GM19328 (cell line): ENCODE measurements at regions not wholly inside any gene's neighbourhood (a gene's known extent, or its start where the extent isn't known, plus 50 kb on each side); places are given as distances from the start of the nearest gene placed in this dataset.
"Not testable (repeated sequence)": the region's sequence is repeated elsewhere in the genome, so short reads cannot be mapped to it uniquely, and the experiment has no call there.

Experiments used
- ATAC-seq: cut with Tn5 transposase; IDR thresholded peaks from one replicate; pipeline ENCODE4 v1.9.1; 2021; ENCODE audit warnings: mild to moderate bottlenecking, moderate library complexity; ENCODE audit not compliant: unreplicated experiment

DNA sequence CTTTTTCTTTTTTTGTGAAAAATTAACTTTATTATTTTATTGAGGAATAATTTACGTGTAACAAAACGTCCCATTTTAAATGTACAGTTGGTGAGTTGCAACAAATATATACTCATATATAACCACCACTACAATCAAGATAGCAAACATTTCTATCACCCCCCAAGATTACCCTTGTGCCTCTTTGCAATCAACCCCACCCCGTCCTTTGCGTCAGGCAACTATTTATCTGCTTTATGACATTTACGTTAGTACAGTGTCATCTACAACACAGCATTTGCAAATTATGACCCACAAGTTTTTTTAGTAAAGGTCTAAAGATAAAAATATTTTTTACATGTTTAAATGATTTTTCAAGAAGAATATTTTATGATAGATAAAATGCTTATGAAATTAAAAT lies 485.6 kb upstream of the SOX9 start:
- no peak for ATAC-seq

DNA sequence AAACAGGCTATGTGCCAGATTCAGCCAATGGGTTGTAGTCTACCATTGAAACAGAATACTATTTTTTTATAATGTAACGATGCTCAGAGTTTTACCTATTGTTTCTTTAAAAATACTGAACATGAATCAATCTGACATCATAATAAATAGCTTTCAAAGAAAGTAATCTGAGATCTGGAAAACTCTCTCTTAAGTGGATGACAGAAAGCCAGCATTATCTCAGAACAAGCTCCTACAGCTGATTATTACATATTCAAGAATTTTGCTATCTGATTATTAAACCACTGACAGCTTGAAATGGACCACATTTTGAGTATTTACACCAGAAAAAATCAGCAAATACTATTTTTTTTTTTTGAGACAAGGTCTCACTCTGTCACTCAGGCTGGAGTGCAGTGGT lies 484.2 kb upstream of the SOX9 start:
- no peak for ATAC-seq

DNA sequence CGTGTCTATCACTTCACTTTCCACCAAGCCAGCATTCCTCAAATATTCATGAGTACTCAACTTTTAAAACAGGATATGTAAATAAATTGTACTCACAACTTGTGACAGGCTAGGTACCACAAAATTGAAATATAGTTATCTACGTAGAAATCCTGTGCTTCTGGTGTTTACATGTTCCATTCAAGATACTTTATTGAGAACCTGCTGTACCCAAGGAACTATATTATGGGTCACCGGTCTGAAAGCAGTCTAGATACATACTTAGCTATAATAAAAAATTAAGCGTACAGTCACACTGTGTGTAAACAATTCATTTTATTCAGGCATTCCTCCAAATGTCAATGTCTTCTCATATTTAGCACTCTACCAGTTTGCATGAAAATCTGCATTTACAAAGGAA lies 482.2 kb upstream of the SOX9 start:
- ATAC-seq = no peak

DNA sequence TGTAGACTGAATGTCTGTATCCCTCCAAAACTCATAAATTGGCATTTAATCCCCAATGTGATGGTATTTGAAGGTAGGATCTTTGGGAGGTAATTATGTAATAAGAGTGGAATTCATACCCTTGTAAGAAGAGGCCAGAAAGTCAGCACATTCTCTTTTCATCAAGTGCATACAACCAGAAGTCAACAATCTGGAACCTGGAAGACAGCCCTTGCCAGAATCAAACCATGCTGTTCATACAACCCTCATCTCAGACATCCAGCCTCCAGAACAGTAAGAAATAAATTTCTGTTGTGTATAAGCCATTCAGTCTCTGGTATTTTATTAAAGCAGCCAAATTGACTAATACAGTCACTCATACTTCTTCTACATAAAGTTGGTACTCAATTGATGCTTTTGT lies 481.0 kb upstream of the SOX9 start:
- ATAC-seq = no peak

DNA sequence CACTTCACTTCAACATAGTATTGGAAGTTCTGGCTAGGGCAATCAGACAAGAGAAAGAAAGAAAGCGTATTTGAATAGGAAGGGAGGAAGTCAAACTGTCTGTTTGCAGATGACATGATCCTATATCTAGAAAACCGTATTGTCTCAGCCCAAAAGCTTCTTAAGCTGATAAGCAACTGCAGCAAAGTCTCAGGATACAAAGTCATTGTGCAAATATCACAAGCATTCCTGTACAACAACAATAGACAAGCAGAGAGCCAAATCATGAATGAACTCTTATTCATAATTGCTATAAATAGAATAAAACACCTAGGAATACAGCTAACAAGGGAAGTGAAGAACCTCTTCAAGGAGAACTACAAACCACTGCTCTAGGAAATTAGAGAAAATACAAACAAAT lies 473.9 kb upstream of the SOX9 start:
- not testable (repeated sequence) for ATAC-seq

DNA sequence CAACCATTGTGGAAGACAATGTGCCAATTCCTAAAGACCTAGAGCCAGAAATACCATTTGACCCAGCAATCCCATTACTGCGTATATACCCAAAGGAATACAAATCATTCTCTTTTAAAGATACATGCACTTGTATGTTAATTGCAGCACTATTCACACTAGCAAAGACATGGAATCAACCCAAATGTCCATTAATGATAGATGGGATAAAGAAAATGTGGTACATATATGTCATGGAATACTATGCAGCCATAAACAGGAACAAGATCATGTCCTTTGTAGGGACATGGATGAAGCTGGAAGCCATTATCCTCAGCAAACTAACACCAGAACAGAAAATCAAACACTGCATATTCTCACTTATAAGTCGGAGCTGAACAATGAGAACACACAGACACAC lies 472.5 kb upstream of the SOX9 start:
- not testable (repeated sequence) for ATAC-seq

DNA sequence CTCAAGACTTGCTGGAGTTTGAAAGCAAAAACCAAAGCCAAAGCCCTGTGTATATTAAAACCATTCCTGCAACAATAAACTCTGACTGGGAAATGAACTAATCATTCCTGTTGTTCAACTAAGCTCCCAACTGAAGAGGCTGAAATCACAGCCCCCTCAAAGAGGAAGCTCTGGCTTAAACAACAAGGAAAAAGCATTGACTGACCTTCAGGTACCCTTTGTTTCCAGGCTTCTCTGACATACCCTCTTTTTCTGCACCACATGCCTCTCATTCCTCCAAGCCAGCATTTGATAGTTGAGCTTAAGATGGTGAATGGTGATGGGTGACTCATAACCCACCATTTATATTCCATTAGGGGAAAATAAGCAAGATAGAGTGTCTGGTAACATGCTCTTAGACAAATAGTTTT lies 470.9 kb upstream of the SOX9 start:
- no peak for ATAC-seq

DNA sequence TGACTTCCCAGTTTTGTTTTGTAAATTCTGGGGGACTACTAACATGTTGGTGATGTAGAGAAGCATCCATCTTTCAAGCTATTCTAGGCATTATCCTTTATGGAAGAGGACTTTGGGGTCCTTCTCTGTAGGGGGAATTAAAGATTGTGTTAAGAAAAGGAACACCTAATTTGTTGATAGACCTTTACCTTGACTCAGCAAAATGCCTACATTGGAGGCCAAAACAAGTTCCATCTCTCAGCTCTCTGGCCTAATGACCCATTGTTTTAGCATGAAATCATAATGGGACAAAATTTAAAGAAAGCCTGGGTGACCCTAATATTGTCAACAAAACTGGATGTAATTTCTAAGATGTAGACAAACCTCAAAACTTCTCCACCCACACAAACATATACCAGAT lies 465.3 kb upstream of the SOX9 start:
- ATAC-seq = no peak

DNA sequence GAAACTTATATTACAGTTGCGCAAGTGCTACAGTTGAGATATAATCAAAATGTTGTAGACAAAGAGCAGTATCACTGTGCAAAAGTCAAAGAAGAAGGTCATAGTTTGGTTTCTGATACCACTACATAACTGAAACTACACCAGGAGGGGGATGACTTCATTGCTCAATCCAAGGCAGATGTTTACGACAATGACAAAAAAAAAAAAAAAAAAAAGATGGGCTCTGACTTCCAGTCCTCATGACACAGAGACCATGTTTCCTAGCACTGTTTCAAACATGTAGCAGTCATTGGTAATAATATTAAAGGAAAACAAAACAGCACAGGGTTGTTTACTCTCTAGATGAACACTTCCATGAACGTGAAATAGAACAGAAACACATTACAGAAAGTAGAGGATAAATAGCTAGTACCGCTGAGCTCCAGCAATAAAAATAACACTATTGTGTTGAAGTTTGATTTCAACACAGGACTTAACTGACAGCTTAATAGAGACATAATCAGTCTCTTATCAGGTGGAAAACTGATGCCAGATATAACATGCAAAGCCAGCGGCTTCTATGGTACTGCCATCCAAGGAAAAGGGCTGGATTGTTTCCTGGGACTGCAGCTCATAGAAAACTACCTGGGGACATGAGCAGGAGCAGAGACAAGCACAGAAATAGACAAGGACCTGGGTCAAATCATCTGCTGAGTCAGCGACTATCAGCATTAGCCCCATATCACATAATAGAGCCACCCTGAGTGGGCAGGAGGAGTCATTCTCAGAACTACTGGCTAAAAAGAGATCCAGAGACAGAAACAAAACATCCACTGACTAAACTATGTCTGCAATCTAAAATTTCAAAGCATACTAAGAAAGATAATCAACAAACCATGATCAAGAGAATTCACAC lies 463.6 kb upstream of the SOX9 start:
- no peak for ATAC-seq

DNA sequence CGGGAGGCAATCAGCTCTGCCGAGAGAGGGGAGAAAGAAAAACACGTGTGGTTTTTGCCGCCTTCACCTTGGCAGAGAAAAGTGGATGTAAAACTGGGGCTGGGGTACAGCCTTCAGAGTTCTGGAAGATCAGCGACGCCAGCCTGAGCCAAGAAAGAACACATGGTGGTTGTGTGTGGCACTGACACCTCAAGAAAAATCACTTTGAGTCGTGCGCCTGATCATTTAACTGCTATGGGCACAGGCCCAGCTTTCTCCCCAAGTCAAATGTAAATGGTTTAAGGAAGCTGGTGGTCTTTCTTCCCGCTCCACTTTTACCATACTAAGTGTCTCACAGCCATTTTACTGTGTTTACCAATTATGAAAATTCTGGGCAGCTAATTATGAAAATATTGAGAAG lies 461.8 kb upstream of the SOX9 start:
- no peak for ATAC-seq

DNA sequence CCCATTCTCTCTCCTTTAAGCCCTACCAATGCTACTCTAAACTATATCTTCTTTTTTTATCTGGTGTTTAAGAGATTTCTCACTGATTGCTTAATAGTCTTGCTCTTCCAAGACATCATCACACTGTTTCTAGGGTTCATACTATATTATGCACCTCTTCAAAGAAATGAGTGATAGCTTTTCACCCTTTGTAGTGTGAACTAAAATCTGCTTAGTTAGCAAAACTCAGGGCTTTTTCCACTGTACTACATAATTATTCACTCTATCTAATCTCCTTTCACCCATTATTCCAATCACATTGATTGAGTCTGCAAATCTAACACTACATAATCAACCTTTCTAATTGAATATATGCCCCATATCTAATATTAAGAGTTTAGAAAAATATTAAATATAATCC lies 456.0 kb upstream of the SOX9 start:
- no peak for ATAC-seq

DNA sequence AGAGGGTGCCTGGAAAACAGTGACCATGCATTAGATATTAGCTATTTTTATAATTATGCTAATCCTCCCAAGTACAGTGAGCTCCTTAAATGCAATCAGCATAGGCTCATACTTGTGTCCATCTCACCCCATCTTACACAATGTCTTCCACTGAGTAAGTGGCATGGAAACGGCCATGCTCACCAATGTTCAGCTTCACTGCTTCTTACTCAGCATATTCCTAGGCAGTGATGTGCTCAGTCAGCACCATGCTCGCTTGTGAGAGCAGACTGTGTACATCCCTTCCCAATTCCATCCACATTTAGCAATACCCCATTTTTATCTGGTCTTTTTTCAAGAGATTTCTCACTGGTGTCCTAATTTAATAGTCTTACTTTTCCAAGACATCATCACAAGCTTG lies 454.8 kb upstream of the SOX9 start:
- ATAC-seq = no peak

DNA sequence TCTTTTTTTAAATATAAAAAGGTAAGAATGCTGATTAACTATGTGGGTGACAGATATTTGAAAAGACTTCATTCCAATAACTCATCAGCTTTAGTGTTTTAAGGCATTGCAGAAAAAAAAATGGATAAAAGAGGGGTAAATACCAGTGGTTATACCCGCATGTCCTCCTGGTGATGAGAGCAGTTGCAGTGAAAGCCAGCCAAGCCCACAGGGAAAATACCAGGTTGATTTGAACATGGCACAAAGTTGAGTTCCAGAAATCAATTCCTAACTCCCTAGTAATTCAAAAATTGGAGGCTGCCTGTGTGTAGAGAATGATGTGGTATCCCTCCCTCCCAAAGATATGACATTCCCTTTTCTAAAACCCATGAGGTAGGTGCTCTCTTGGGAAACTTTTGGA lies 453.2 kb upstream of the SOX9 start:
- no peak for ATAC-seq

DNA sequence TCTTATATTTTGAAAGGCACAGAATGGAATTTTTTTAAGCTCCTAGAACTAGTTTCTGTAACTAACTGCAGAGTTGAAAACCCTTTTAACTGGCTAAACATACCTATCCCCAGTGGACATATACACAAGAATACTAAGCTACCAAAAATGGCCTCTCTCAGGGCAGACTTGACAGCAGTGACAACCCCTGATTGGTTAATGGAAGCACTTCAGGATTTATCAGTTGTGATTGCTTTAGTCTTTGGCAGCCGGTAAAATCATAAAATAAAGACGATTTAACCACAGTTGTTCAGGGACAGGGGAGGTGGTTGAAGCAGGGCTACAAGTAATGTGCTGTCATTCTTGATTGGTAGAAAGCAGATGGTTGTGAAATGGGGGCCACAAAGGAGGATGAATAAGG lies 452.0 kb upstream of the SOX9 start:
- no peak for ATAC-seq

DNA sequence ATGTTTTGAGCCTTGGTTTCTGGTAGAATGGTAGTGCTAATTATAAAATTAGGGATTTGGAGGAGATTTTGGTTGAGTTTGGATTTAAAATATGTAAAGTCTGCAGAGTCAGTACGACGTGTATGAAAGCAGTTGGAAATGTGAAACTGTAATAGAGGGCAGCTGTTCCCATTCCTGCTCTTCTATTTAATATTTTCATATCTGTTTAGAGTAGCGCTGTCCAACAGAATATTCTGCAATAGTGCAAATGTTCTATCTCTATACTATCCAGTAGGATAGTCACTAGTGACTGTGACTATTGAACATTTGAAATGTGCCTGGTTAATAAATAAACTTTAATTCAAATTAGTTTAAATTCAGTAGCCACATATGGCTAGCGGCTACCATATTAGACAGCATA lies 443.4 kb upstream of the SOX9 start:
- ATAC-seq = no peak

DNA sequence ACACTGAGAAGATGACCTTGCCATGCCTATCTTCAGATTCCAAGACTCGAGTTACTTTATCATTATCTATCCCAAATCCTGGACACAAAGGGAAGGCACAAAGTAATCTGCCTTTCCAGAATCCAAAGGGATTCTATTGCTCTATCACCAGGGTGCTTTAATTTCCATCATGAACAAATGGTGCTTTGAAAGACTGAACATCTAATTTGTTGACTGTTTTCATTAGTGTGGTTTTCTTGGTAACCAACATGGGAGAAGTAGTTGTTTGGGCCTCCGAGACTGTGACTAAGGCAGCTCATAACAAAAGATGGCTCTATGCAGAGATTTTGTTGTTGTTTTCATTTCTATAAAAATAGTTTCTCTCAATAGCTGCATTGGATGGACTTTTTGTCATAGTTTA lies 441.0 kb upstream of the SOX9 start:
- ATAC-seq = no peak

DNA sequence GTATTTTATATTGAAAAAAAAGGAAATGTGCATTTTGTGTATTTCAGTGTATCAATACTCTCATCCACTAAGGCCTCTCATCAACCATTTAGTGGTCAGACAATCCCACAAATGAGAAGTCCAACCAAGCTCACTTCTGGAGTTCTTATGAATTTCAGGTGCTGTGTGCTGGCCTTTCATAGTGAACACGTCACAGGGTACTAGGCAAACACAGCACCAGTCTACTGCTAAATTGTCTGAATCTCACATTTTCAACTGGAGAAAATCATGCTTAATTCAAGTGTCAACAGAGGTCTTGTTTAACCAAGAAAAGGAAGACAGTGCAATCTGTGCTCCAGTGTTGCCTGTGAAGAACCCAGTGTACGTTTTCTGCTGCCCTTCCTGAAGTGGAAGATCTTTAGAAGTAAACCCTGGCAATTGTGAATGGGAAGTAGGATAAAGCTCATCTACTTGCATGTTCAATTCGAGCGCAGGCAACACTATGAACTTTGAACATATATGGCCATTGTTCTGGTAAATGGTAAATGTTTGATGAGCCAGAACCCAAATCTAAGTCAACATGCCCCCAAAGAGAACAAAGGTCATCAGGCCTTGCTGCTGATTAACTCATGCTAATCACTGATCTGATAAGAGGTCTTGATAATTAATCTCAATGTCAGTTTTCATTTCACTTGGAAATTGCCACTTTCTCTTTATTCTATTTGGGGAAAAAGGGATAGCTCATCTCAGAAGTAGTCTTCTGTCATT lies 439.2 kb upstream of the SOX9 start:
- no peak for ATAC-seq

DNA sequence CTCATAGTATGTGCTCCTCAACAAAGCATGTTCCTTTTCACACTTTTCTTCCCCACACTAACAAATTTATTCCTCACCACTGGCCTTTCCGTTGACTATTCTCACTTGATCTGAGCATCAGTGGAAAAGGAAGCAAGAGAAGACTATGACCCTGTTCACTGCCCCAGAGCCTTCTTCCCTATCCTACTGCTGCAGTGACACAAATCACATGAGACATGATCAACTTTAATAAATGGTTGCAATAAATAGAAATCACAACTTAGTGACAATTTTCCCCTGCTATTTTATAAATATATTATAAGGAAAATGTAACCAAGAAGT lies 438.7 kb upstream of the SOX9 start:
- ATAC-seq = no peak

DNA sequence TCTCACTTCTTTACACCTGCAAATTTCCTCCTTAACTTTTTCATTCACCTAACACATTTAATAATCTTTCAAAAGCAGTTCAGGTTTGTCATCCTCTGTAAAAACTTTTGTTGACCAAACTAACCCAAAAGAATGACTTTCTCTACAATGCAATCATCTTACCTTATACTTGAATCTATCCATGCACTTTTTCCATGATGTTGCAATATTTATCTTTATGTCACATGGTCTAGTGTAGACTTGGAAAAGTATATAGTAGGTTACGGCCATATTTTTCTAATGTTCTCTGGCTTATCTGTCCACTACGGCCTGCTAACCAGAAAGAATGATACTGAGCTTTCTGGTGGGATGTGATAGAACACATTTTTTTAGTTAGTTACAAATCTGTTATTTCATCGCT lies 431.0 kb upstream of the SOX9 start:
- ATAC-seq = no peak

DNA sequence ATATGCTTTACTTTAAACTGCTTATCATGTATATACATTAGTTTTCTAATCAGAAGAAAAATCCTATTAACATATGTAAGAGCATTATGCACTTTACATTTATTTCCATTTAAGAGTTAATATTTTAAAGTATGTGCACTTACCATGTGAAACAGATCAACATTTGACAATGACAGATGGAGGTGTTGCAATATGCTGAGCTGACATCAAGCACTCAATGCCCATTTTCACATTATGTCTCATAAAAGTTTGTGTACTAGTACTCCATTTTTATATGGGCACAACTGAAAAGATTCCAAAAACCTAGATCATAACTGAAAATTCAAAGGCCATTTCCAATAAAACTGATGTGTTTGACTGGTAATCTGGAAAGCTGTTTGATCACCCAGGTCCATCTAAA lies 420.9 kb upstream of the SOX9 start:
- no peak for ATAC-seq

DNA sequence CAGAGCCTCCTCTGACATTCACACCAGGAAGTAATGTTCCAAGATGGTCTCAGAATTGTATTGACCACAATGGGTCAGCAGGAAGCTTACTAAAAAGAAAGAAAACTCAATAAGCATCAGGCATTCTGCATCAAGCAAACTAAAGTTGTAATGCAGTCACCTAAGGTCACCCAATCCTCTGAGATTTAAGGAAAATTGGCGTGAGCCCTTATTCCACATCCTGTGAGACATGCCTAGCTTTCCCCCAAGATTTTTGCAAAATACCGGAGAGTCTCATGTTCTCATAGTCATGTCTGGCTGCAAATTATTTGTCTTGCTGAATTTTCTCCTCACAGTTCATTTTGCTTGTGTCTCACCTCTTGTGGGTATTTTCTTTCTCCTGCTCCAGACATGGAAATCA lies 417.1 kb upstream of the SOX9 start:
- no peak for ATAC-seq

DNA sequence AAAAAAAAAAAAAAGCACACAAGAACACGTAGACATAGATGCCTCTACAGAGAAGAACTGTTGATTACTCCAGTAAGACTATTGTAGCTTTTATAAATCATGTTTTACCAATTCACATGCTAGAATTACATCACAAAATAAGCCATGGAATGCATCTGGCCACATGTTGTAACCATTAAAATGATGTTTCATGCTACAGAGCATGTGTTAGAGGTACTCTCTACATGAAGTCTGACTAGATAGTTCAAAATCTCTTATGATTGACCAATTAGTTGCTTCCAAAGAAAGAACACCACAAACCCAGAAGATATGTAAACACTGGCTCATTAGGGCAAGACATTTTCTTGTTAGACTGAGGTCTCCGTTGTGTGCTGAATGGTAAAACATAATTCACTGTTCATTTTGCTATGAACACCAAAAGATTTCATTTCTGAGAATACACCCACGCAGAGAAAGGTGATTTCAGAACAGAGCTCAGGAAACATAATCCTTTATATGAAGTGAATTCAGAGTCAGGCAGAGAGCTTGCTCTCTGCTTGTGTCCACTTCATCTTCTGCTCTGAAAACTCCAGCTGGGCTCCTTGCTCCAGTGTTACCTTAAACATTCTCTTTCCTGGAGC lies 411.4 kb upstream of the SOX9 start:
- no peak for ATAC-seq
